DOHH2 (cell line): ENCODE measurements at regions not wholly inside any gene's neighbourhood (a gene's known extent, or its start where the extent isn't known, plus 50 kb on each side); places are given as distances from the start of the nearest gene placed in this dataset.

Experiments used
- H3F3A ChIP-seq: fragments of 200-600 bp; sonication (generic), shearing (Covaris generic); 2 replicates; pipeline ENCODE4 v1.6.0; 2016; ENCODE audit warnings: antibody characterized with exemption, mild to moderate bottlenecking; ENCODE audit not compliant: control insufficient read depth, insufficient read depth
- H3K27ac ChIP-seq: fragments of 200-600 bp; sonication (generic); 2 replicates; pipeline ENCODE4 v1.5.1; 2014; ENCODE audit warnings: low read depth, mild to moderate bottlenecking, low read length, moderate library complexity
- H3K27me3 ChIP-seq: fragments of 200-600 bp; sonication (generic); 2 replicates; pipeline ENCODE4 v1.6.1; 2014; ENCODE audit warnings: mild to moderate bottlenecking, low read length, mixed read lengths; ENCODE audit not compliant: control insufficient read depth
- H3K36me3 ChIP-seq: fragments of 200-600 bp; sonication (generic); 2 replicates; pipeline ENCODE4 v1.6.1; 2014; ENCODE audit warnings: mild to moderate bottlenecking, low read length, moderate library complexity, mixed read lengths; ENCODE audit not compliant: control insufficient read depth
- H3K4me1 ChIP-seq: fragments of 200-600 bp; sonication (generic); 2 replicates; pipeline ENCODE4 v1.6.1; 2014; ENCODE audit warnings: mild to moderate bottlenecking, low read length, mixed read lengths; ENCODE audit not compliant: control insufficient read depth
- H3K4me2 ChIP-seq: fragments of 200-600 bp; sonication (generic); 2 replicates; pipeline ENCODE4 v1.6.0; 2014; ENCODE audit warnings: mild to moderate bottlenecking, low read length, moderate library complexity
- H3K4me3 ChIP-seq: fragments of 200-600 bp; sonication (generic); 2 replicates; pipeline ENCODE4 v1.5.1; 2014; ENCODE audit warnings: mild to moderate bottlenecking, low read length, mixed read lengths
- H3K79me2 ChIP-seq: fragments of 200-600 bp; sonication (generic); 2 replicates; pipeline ENCODE4 v1.6.1; 2014; ENCODE audit warnings: mild to moderate bottlenecking, low read length, mixed read lengths; ENCODE audit not compliant: control insufficient read depth
- H3K9me2 ChIP-seq: fragments of 200-600 bp; sonication (generic); replicated peaks from 2 replicates; pipeline ENCODE4 v1.6.1; 2014; ENCODE audit warnings: mild to moderate bottlenecking, low read length, mixed read lengths; ENCODE audit not compliant: control insufficient read depth
- H3K9me3 ChIP-seq: fragments of 200-600 bp; sonication (generic); 2 replicates; pipeline ENCODE4 v1.6.1; 2014; ENCODE audit warnings: antibody characterized with exemption, low read length, mixed read lengths; ENCODE audit not compliant: control insufficient read depth, insufficient read depth
- H4K20me1 ChIP-seq: fragments of 200-600 bp; sonication (generic); 2 replicates; pipeline ENCODE4 v1.6.0; 2014; ENCODE audit warnings: low read depth, mild to moderate bottlenecking, antibody characterized with exemption, low read length, moderate library complexity; ENCODE audit not compliant: control insufficient read depth, insufficient read depth
- EZH2phosphoT487 ChIP-seq: fragments of 200-600 bp; sonication (generic); IDR thresholded peaks from 2 replicates; pipeline ENCODE4 v1.6.1; 2017; ENCODE audit warnings: borderline replicate concordance, mild to moderate bottlenecking, antibody characterized with exemption, low read length, moderate library complexity, mixed read lengths
- TF ChIP-seq, protein P1 (sequence below): fragments of 200-600 bp; sonication (generic); IDR thresholded peaks from one replicate; pipeline ENCODE4 v1.5.1; 2014; ENCODE audit warnings: antibody characterized with exemption, mild to moderate bottlenecking, low read depth, low read length; ENCODE audit not compliant: poor library complexity, severe bottlenecking

DNA sequence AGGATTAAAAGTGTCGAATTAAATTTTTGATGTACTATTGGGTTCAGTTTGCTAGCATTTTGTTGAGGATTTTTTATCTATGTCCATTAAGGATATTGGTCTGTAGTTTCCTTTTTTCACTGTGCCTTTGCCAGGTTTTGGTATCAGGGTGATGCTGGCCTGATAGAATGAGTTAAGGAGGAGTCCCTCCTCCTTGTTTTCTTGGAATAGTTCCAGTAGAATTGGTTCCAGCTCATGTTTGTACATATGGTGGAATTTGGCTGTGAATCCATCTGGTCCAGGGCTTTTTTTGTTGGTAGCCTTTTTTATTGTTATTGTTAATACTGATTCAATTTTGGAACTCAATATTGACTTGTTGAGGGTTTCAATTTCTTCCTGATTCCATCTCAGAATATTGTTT is 141.8 kb downstream of the SIM1 start:
- no peak overlapping the region for H3K4me3 ChIP-seq

DNA sequence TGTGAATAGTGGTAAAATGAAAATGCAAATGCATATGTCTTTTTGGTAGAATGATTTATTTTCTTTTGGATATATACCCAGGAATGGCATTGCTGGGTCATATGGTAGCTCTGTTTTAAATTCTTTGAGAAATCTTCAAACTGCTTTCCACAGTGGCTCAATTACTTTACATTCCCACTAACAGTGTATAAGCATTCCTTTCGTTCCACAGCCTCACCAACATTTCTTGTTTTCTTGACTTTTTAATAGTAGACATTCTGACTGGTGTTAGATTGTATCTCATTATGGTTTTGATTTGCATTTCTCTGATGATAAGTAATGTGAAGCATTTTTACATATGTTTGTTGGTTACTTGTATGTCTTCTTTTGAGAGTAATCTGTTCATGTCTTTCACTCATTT is 144.0 kb downstream of the SIM1 start:
- Histone ChIP-seq H3K4me1 (no peaks in the 10 kb centered on the region), H3K79me2 (no peaks in the 10 kb centered on the region), H3K9me3 (no peaks in the 10 kb centered on the region), H3K4me2 (no peak overlapping the region), H3K27ac (no peak overlapping the region), H3K4me3 (no peak overlapping the region), H3K9me2 (no peaks in the 10 kb centered on the region), H3F3A (no peaks in the 10 kb centered on the region), H3K36me3 (no peaks in the 10 kb centered on the region), H4K20me1 (no peaks in the 10 kb centered on the region), H3K27me3 (no peaks in the 10 kb centered on the region)
- TF ChIP-seq, protein P1, sequence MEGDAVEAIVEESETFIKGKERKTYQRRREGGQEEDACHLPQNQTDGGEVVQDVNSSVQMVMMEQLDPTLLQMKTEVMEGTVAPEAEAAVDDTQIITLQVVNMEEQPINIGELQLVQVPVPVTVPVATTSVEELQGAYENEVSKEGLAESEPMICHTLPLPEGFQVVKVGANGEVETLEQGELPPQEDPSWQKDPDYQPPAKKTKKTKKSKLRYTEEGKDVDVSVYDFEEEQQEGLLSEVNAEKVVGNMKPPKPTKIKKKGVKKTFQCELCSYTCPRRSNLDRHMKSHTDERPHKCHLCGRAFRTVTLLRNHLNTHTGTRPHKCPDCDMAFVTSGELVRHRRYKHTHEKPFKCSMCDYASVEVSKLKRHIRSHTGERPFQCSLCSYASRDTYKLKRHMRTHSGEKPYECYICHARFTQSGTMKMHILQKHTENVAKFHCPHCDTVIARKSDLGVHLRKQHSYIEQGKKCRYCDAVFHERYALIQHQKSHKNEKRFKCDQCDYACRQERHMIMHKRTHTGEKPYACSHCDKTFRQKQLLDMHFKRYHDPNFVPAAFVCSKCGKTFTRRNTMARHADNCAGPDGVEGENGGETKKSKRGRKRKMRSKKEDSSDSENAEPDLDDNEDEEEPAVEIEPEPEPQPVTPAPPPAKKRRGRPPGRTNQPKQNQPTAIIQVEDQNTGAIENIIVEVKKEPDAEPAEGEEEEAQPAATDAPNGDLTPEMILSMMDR, result no peak
- TF ChIP-seq EZH2phosphoT487, result no peak

More for the DNA sequence above, 141.8 kb downstream of the SIM1 start:
- no peaks in the 10 kb centered on the region for H3K9me2 ChIP-seq
- H3K4me2 ChIP-seq, result no peak overlapping the region
- no peaks in the 10 kb centered on the region for H3K27me3 ChIP-seq
- no peaks in the 10 kb centered on the region for H3K9me3 ChIP-seq
- no peaks in the 10 kb centered on the region for H3K79me2 ChIP-seq
- H3K27ac ChIP-seq, result no peak overlapping the region
- no peaks in the 10 kb centered on the region for H3K36me3 ChIP-seq
- no peaks in the 10 kb centered on the region for H4K20me1 ChIP-seq
- H3K4me1 ChIP-seq, result no peaks in the 10 kb centered on the region
- TF ChIP-seq, protein P1, result no peak
- TF ChIP-seq EZH2phosphoT487, result no peak
- no peaks in the 10 kb centered on the region for H3F3A ChIP-seq

DNA sequence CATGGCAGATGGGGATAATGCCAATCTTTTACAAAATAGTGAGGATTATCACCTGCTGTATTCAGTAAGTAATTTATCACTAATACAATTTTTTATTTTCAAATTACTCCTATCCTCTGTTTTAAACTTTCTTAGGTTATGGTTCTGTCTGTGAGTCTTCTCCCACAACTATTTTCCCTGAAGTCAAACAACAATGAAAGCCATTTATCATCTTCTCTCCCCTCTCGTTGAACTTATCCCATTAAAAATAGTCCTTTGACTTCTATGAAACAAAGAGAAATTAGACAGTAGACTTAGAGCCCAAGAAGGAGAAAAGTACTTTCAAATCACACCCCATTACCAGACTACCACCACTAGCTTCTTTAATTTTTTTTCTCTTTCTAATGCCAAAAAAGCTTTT is 147.7 kb downstream of the SIM1 start:
- Histone ChIP-seq H3K27ac (no peak overlapping the region), H3K9me2 (no peaks in the 10 kb centered on the region), H3K4me3 (no peak overlapping the region), H3K79me2 (no peaks in the 10 kb centered on the region), H3K4me2 (no peak overlapping the region), H3K36me3 (no peaks in the 10 kb centered on the region), H3K27me3 (no peaks in the 10 kb centered on the region), H3K4me1 (no peaks in the 10 kb centered on the region), H3K9me3 (no peaks in the 10 kb centered on the region), H4K20me1 (no peaks in the 10 kb centered on the region), H3F3A (no peaks in the 10 kb centered on the region)
- no peak for TF ChIP-seq EZH2phosphoT487
- TF ChIP-seq, protein P1, result no peak

DNA sequence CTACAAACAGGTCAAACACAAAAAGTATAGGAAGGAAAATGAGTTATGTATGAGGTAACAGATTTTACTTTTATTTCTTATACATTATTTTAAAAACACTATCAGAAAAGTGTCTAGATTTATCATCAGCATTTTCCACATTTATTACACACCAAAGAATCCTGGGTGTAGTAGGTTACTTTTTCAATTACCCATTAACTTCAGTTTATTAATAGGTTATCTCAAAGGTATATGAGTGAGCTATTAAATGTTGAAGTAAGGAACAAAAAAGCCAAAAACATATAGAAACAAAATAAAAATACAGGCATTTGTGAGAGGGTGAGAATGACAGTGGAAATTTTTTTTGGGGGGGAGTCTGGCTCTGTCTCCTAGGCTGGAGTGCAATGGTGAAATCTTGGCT is 150.5 kb downstream of the SIM1 start:
- Histone ChIP-seq H3K36me3 (no peaks in the 10 kb centered on the region), H3K27ac (no peak overlapping the region), H4K20me1 (no peaks in the 10 kb centered on the region), H3K79me2 (no peaks in the 10 kb centered on the region), H3F3A (no peaks in the 10 kb centered on the region), H3K4me3 (no peak overlapping the region), H3K27me3 (no peaks in the 10 kb centered on the region), H3K4me1 (no peaks in the 10 kb centered on the region), H3K9me3 (no peaks in the 10 kb centered on the region), H3K4me2 (no peak overlapping the region), H3K9me2 (no peaks in the 10 kb centered on the region)
- TF ChIP-seq EZH2phosphoT487, result no peak
- TF ChIP-seq, protein P1, result no peak
